HCT116 (cell line): ENCODE measurements at regions not wholly inside any gene's neighbourhood (a gene's known extent, or its start where the extent isn't known, plus 50 kb on each side); places are given as distances from the start of the nearest gene placed in this dataset.

Source experiments
- ATAC-seq: fragments of 200-7000 bp; cut with Tn5 transposase; 2 replicates; pipeline ENCODE4 v1.9.1; 2020; ENCODE audit warnings: mild to moderate bottlenecking, moderate library complexity
- BruUV-seq: library from RNA; stranded (reverse); fragments of 400-500 nt; replicated peaks from 2 replicates; lab custom pipeline; 2021; lab: Mats Ljungman, UMichigan
- CTCF ChIA-PET: fragments of 300-600 bp; sonication (Branson Sonifier 250); formaldehyde crosslinking; loops from one replicate; lab custom pipeline; 2021; ENCODE audit warnings: antibody characterized with exemption; lab: Charles Lee
- POLR2A ChIA-PET: fragments of 300-600, 350-600 bp; sonication (Branson Sonifier 250); formaldehyde crosslinking; loops from one replicate; lab custom pipeline; 2021; ENCODE audit warnings: antibody characterized with exemption; lab: Charles Lee
- RAD21 ChIA-PET, 2 experiments: fragments of 300-600 bp; sonication (Branson Sonifier 250); formaldehyde crosslinking; loops; one replicate each; lab custom pipeline; 2023; ENCODE audit warnings: low total read pairs in 2 of 2; ENCODE audit not compliant: uncharacterized antibody in 2 of 2, unreplicated experiment in 2 of 2, low non-redundant PET in 1 of 2; lab: Charles Lee
- DNase-seq: peaks from one replicate; pipeline ENCODE4 v3.0.0-alpha.2; 2010; ENCODE audit warnings: low read depth, low spot score
- H2AFZ ChIP-seq: fragments of 200-600 bp; shearing (Covaris generic), sonication (generic); 2 replicates; pipeline ENCODE4 v1.6.1; 2017; ENCODE audit warnings: low read depth, mixed run types, mixed read lengths, antibody characterized with exemption, low read length; ENCODE audit not compliant: poor library complexity, severe bottlenecking
- H3K27ac ChIP-seq: 2 replicates; pipeline ENCODE4 v1.5.1; 2012; ENCODE audit warnings: low read depth, low read length
- H3K27me3 ChIP-seq: fragments of 200-600 bp; sonication (generic); 2 replicates; pipeline ENCODE4 v1.6.1; 2016; ENCODE audit warnings: mixed run types, low read length, mixed read lengths; ENCODE audit not compliant: insufficient read depth
- H3K36me3 ChIP-seq, 2 experiments: fragments of 200-500 bp in 1 of 2; fragments of 200-600 bp in 1 of 2; sonication (Bioruptor generic) in 1 of 2; sonication (generic) in 1 of 2; 2 replicates each; pipeline versions ENCODE4 v1.5.1 to v1.6.1; 2014 to 2016; ENCODE audit warnings: low read length in 2 of 2, inconsistent platforms in 1 of 2, mixed read lengths in 1 of 2, mixed run types in 1 of 2; ENCODE audit not compliant: insufficient read depth in 2 of 2, control insufficient read depth in 1 of 2
- H3K4me1 ChIP-seq, 2 experiments: fragments of 200-600 bp in 1 of 2; sonication (generic) in 1 of 2; 2 replicates each; pipeline versions ENCODE4 v1.5.1 to v1.6.1; 2012 to 2017; ENCODE audit warnings: low read length in 2 of 2, inconsistent platforms in 1 of 2, mild to moderate bottlenecking in 1 of 2, mixed read lengths in 1 of 2, mixed run types in 1 of 2, moderate library complexity in 1 of 2; ENCODE audit not compliant: insufficient read depth in 2 of 2, control insufficient read depth in 1 of 2
- H3K4me2 ChIP-seq: fragments of 200-600 bp; sonication (generic); 2 replicates; pipeline ENCODE4 v1.6.1; 2017; ENCODE audit warnings: mixed run types, low read length, mixed read lengths
- H3K4me3 ChIP-seq, 2 experiments: fragments of 200-600 bp in 1 of 2; sonication (generic) in 1 of 2; replicated peaks in 1 of 2; 2 replicates each; pipeline ENCODE4 v1.5.1; 2011 to 2016; ENCODE audit warnings: low read length in 2 of 2, control low read depth in 1 of 2, low read depth in 1 of 2, mild to moderate bottlenecking in 1 of 2, mixed read lengths in 1 of 2, mixed run types in 1 of 2
- H3K79me2 ChIP-seq: fragments of 200-600 bp; sonication (generic); 2 replicates; pipeline ENCODE4 v1.6.1; 2017; ENCODE audit warnings: mild to moderate bottlenecking, mixed run types, low read length, moderate library complexity, mixed read lengths; ENCODE audit not compliant: insufficient read depth
- H3K9ac ChIP-seq: fragments of 200-600 bp; sonication (generic); 2 replicates; pipeline ENCODE4 v1.6.1; 2016; ENCODE audit warnings: low read length, mixed read lengths
- H3K9me2 ChIP-seq: fragments of 200-600 bp; sonication (generic), shearing (Covaris generic); 2 replicates; pipeline ENCODE4 v1.6.1; 2017; ENCODE audit warnings: mixed run types, mild to moderate bottlenecking, moderate library complexity; ENCODE audit not compliant: insufficient read depth
- H3K9me3 ChIP-seq, 2 experiments: fragments of 200-500 bp in 1 of 2; fragments of 200-600 bp in 1 of 2; sonication (Bioruptor generic) in 1 of 2; sonication (generic) in 1 of 2; 2 replicates each; pipeline ENCODE4 v1.6.1; 2014 to 2017; ENCODE audit warnings: low read length in 2 of 2, mixed read lengths in 2 of 2, inconsistent platforms in 1 of 2, low read depth in 1 of 2, mild to moderate bottlenecking in 1 of 2, mixed run types in 1 of 2, moderate library complexity in 1 of 2; ENCODE audit not compliant: control insufficient read depth in 1 of 2, insufficient read depth in 1 of 2
- H4K20me1 ChIP-seq: fragments of 200-600 bp; sonication (generic), shearing (Covaris generic); 2 replicates; pipeline ENCODE4 v1.6.1; 2017; ENCODE audit warnings: mixed run types, mild to moderate bottlenecking, moderate library complexity; ENCODE audit not compliant: insufficient read depth
- ATF3 ChIP-seq: IDR thresholded peaks from 2 replicates; pipeline ENCODE4 v1.6.1; 2012
- CEBPB ChIP-seq: IDR thresholded peaks from 2 replicates; pipeline ENCODE4 v1.6.1; 2012; ENCODE audit warnings: low read depth
- CTCF ChIP-seq, 3 experiments: fragments of 200-600 bp in 1 of 3; sonication (generic) in 1 of 3; IDR thresholded peaks in 2 of 3; conservative IDR thresholded peaks in 1 of 3; 2 replicates each; pipeline ENCODE4 v1.5.1; 2012 to 2017; ENCODE audit warnings: low read depth in 2 of 3, low read length in 2 of 3, antibody characterized with exemption in 1 of 3, borderline replicate concordance in 1 of 3, control low read depth in 1 of 3, mild to moderate bottlenecking in 1 of 3, mixed read lengths in 1 of 3, mixed run types in 1 of 3, moderate library complexity in 1 of 3; ENCODE audit not compliant: insufficient read depth in 1 of 3
- EGR1 ChIP-seq: IDR thresholded peaks from 2 replicates; pipeline ENCODE4 v1.6.1; 2012; ENCODE audit warnings: low read depth
- ELF1 ChIP-seq: IDR thresholded peaks from 2 replicates; pipeline ENCODE4 v1.6.1; 2012; ENCODE audit warnings: low read depth, borderline replicate concordance
- EZH2 ChIP-seq: fragments of 200-600 bp; sonication (generic); IDR thresholded peaks from 2 replicates; pipeline ENCODE4 v1.6.1; 2017; ENCODE audit warnings: antibody characterized with exemption, mixed run types
- EZH2phosphoT487 ChIP-seq: fragments of 200-600 bp; IDR thresholded peaks from 2 replicates; pipeline ENCODE4 v1.6.1; 2018; ENCODE audit warnings: antibody characterized with exemption, borderline replicate concordance
- MAX ChIP-seq: IDR thresholded peaks from 2 replicates; pipeline ENCODE4 v1.6.1; 2012
- POLR2AphosphoS5 ChIP-seq: IDR thresholded peaks from 2 replicates; pipeline ENCODE4 v1.6.1; 2011; ENCODE audit warnings: mild to moderate bottlenecking, low read depth, low read length, moderate library complexity
- RAD21 ChIP-seq: IDR thresholded peaks from 2 replicates; pipeline ENCODE4 v1.6.1; 2012; ENCODE audit warnings: low read depth, mild to moderate bottlenecking
- SIN3A ChIP-seq: IDR thresholded peaks from 2 replicates; pipeline ENCODE4 v1.6.1; 2012; ENCODE audit warnings: low read depth
- SP1 ChIP-seq: IDR thresholded peaks from 2 replicates; pipeline ENCODE4 v1.6.1; 2012; ENCODE audit warnings: low read depth
- SRF ChIP-seq: IDR thresholded peaks from 2 replicates; pipeline ENCODE4 v1.6.1; 2012; ENCODE audit warnings: low read depth
- TCF7L2 ChIP-seq: IDR thresholded peaks from 2 replicates; pipeline ENCODE4 v1.7.0; 2011; ENCODE audit warnings: borderline replicate concordance, inconsistent platforms; ENCODE audit not compliant: insufficient read depth, insufficient read length; ENCODE audit errors: extremely low read depth
- YY1 ChIP-seq: IDR thresholded peaks from 2 replicates; pipeline ENCODE4 v1.6.1; 2011; ENCODE audit warnings: low read length, low read depth, moderate library complexity, mild to moderate bottlenecking; ENCODE audit not compliant: insufficient replicate concordance; ENCODE audit errors: extremely low read depth
- ZBTB33 ChIP-seq: IDR thresholded peaks from 2 replicates; pipeline ENCODE4 v1.6.1; 2011; ENCODE audit warnings: mild to moderate bottlenecking, low read length, moderate library complexity; ENCODE audit not compliant: insufficient replicate concordance; ENCODE audit errors: extremely low read depth
- intact Hi-C: fragments of 100-400 bp; cut with micrococcal nuclease; formaldehyde crosslinking; loops from 2 replicates; pipeline ENCODE4 v1.10.0; 2022

GRCh38 chr5:111933086-111933485 is 176.1 kb upstream of the NREP start:
- no peaks in the 10 kb centered on the region; the same call in 1 of the 2 replicates for H3K27me3 ChIP-seq
- DNase-seq: no peak
- ChIA-PET POLR2A (no interaction called here), CTCF (no interaction called here), RAD21 (no interaction called here)
- no peak overlapping the region for H3K27ac ChIP-seq
- no peaks in the 10 kb centered on the region for H4K20me1 ChIP-seq
- H3K4me2 ChIP-seq: no peak overlapping the region
- no peak overlapping the region for H3K4me3 ChIP-seq
- H3K9me3 ChIP-seq: no peaks in the 10 kb centered on the region
- H3K4me1 ChIP-seq: no peaks in the 10 kb centered on the region
- TF ChIP-seq SP1: no peak
- TF ChIP-seq ZBTB33: no peak
- TF ChIP-seq EGR1: no peak
- TF ChIP-seq ATF3: no peak
- TF ChIP-seq ELF1: no peak
- TF ChIP-seq RAD21: no peak
- TF ChIP-seq TCF7L2: no peak
- TF ChIP-seq YY1: no peak
- no peak for TF ChIP-seq CTCF (IDR thresholded peaks at IDR 0.05 in 2 of 3, conservative IDR thresholded peaks at IDR 0.05 in 1 of 3; ENCODE audit: borderline replicate concordance in 1 of 3, insufficient read depth in 1 of 3, low read depth in 2 of 3, low read length in 2 of 3)
- no peak for TF ChIP-seq SIN3A
- TF ChIP-seq POLR2AphosphoS5: no peak
- no peak for TF ChIP-seq EZH2phosphoT487
- TF ChIP-seq MAX: no peak
- TF ChIP-seq EZH2: no peak
- TF ChIP-seq SRF: no peak
- TF ChIP-seq CEBPB: no peak
- H3K9me2 ChIP-seq: no peaks in the 10 kb centered on the region
- no peak overlapping the region for H2AFZ ChIP-seq
- BruUV-seq: no TSS peak
- intact Hi-C loops: no loop called here
- no peak for ATAC-seq
- H3K36me3 ChIP-seq: no peaks in the 10 kb centered on the region
- H3K9ac ChIP-seq: no peak overlapping the region
- H3K79me2 ChIP-seq: no peaks in the 10 kb centered on the region
